Adrenal gland (tissue), 5 donors: ENCODE measurements at regions not wholly inside any gene's neighbourhood (a gene's known extent, or its start where the extent isn't known, plus 50 kb on each side); places are given as distances from the start of the nearest gene placed in this dataset.

Source experiments
- POLR2A ChIP-seq, 2 donors: fragments of 450-650 bp; IDR thresholded peaks; one replicate each; pipeline ENCODE4 v1.6.1; 2017; ENCODE audit warnings: antibody characterized with exemption in 2 of 2, mild to moderate bottlenecking in 2 of 2, moderate library complexity in 1 of 2
- TF ChIP-seq, protein P1 (sequence below), 6 experiments: fragments of 450-650 bp in 4 of 6; fragments of 200-600 bp in 2 of 6; sonication (generic) in 1 of 6; IDR thresholded peaks; 1 replicate in 5 of 6; 2 replicates in 1 of 6; pipeline versions ENCODE4 v1.5.1 to v1.8.0; 2016 to 2021; ENCODE audit warnings: antibody characterized with exemption in 6 of 6, mild to moderate bottlenecking in 2 of 6, moderate library complexity in 1 of 6
- donor health status: DM: no; HTN: no; CAD: no.

DNA sequence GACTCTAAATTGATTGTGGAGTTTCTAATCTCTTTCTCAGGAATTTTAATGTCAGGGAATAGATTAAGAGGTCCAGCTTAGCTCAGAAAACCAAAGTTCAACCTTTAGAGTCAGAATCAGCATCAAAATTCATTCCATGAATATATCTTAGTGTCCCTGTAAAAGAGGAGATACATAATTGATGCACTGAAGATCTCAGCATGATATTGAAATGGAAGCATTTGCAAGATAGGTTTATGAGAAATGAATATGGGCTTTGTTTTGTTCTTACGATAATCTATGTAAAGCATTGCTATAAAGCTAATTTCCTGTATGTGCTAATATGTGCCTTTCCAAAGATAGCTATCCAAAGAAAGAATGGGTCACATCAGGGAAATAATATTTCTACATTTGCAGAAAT lies 404.5 kb upstream of the HSF2 start:
- TF ChIP-seq, protein P1, sequence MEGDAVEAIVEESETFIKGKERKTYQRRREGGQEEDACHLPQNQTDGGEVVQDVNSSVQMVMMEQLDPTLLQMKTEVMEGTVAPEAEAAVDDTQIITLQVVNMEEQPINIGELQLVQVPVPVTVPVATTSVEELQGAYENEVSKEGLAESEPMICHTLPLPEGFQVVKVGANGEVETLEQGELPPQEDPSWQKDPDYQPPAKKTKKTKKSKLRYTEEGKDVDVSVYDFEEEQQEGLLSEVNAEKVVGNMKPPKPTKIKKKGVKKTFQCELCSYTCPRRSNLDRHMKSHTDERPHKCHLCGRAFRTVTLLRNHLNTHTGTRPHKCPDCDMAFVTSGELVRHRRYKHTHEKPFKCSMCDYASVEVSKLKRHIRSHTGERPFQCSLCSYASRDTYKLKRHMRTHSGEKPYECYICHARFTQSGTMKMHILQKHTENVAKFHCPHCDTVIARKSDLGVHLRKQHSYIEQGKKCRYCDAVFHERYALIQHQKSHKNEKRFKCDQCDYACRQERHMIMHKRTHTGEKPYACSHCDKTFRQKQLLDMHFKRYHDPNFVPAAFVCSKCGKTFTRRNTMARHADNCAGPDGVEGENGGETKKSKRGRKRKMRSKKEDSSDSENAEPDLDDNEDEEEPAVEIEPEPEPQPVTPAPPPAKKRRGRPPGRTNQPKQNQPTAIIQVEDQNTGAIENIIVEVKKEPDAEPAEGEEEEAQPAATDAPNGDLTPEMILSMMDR (IDR thresholded peaks at IDR 0.05): no peak
- TF ChIP-seq POLR2A (IDR thresholded peaks at IDR 0.05): no peak
